Kidney tubule cell (primary cell): ENCODE measurements at regions not wholly inside any gene's neighbourhood (a gene's known extent, or its start where the extent isn't known, plus 50 kb on each side); places are given as distances from the start of the nearest gene placed in this dataset.
A peak's percentile ranks its signal among the peaks of the same experiment; 100 is the strongest.

Experiments used
- DNase-seq: peaks from one replicate; pipeline ENCODE4 v3.0.0-alpha.2; 2018; ENCODE audit warnings: low spot score

DNA sequence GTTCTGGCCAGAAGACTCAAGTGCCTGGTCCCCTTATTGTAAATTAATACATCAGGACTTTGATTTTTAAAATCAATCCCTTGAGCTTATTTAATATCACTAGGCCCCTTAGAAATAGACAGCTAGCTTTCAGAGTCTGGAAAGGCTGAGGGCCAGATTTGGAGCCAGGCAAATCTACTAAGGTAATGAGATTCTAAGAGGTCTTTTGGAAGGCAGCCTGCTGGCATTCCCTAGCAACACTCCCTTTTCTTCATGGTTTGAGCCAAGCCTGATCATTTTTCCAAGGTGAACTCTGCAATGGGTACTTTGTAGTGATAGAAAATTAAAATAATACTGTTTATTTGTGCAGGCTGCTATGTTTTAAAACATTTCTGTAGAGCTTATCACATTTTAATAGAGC lies 378.5 kb downstream of the FAT4 start:
- no peak for DNase-seq

DNA sequence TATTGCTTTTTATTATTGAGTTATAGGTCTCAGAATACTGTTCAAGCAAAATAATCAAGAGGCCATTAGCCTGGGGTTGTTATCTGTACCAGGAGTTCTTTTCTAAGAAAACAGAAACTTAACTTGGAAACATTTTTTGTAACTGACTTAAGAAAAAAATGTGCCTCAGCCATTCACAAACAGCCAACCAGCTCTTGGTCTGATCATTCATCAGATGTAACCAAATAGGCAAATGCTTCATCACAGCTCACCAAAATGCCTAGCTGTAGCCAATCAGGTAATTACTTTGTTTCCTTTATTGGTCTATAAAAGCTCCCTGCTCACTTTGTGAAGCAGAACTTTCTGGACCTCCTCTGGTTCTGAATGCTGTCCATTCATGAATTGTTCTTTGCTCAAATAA lies 387.7 kb downstream of the FAT4 start:
- DNase-seq: no peak

DNA sequence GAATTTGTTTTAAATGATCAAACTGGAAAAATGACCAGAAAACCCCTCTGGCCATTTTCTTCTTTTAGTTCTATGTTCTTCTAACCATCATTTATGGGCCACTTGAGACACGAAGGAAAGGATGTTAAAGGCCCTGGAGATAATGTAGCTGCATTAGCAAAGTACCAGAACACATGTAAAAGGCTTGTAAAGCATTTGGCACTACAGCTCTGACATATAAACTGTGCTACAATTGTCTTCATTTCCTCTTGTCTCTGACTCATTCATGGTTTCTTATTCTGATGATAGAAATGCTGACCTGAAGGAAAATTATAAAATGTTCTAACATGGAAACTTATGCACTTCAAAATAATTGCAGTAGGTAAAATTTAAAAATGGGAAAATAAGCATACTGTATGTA lies 388.7 kb downstream of the FAT4 start:
- DNase-seq: peak; percentile 37

DNA sequence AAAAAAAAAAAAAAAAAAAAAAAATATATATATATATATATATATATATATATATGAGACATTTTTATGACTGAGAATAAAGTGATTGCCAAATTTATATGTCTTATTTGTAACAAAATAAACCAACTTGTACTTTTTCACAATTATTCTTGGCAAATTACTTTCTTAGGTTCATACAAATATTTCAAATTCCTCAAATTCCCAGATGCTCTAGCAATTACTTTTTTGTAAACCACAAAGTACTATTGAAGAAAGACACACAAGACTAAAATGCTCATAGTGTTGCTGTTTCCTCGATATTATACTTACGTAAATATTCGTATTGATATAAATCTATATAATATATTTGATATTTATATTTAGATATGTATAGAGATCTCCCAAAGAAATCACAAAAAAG lies 390.0 kb downstream of the FAT4 start:
- DNase-seq: peak; percentile 38

DNA sequence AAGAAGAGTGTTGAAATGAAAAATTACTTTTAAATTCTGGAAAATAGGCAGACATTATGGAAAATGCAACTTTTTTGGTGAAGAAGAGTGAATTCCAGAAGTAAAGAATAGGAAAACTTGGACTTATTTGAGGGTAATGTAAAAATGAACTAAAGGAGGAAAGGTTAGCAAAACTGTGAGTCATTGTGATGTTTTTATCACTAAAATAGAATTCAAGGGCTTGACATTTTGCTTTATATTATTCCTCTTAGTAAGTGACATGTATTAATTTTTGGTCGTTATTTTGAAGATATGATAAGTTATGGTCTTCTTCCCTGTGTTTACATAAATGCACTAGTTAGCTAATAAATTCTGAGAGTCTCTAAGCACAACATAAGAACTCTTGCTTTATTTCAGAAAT lies 390.9 kb downstream of the FAT4 start:
- DNase-seq: no peak

DNA sequence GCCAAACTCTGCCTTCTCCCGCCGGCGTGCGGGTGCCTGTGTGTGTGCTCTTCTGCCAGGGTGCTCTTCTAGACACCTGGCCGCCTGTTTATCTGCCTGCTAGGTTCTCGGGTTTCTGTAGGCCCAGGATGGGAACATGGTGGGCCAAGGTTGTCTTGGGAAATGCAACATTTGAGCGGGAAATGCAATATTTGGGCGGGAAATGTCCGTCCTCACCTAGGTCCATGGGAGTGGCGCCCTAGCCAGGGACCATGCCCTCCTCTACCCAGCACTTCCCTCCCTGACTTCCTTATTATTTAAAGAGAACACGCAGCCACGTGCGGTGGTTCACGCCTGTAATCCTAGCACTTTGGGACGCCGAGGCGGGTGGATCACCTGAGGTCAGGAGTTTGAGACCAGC lies 392.6 kb downstream of the FAT4 start:
- DNase-seq: no peak

DNA sequence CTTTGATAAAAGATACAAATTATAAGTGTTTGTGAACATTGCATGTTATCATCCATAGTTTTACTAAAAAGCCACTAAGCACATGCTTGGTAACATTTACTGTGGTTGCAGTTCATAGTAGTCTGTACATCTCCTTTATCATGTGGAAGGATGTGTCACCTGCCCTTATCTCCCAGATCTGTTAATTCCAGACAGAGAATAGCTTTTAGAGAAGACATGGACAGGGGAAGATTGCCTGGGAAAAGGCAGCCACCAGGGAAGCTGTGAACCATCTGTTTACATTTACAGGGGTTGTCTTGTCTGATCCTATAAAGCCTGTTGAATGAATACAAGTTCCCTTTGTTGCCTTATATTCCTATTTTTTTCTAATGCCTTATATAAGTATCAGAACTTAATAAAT lies 396.0 kb downstream of the FAT4 start:
- DNase-seq: no peak

DNA sequence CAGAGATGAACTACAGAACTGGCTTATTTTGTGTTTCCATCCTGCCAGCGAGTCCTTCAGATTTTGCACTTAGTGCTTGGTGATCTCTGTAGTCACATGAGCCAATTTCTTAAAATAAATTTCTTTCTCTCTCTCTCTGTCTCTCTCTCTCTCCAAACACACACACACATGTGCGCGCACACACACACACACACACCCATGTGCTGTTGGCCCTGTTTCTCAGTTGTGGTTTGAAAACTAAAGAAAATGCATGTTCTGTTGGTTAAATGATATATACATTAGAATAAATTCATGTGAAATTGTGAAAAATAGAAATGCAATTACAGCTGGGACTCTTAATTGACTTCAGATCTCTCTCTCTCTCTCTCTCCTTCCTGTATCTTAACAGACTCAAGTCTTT lies 399.3 kb downstream of the FAT4 start:
- no peak for DNase-seq

DNA sequence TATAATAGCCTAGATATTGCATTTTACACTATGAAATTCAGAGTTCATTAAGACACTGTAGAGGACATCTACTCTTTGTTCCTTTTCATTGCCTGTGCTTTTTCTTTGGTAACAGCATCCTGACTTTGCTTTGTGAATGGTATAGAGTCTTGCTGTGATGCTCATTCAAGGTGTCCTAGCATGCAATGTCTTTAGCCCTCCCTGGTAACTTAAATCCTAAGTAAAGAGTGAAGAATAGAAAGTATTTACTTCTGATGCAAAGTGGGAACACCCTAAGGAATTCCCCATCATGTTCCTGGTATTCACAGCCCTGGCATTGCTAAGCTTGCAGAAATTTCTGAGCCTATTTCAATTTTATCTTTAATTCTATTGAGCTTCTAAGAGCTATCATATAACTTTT lies 400.1 kb downstream of the FAT4 start:
- no peak for DNase-seq

DNA sequence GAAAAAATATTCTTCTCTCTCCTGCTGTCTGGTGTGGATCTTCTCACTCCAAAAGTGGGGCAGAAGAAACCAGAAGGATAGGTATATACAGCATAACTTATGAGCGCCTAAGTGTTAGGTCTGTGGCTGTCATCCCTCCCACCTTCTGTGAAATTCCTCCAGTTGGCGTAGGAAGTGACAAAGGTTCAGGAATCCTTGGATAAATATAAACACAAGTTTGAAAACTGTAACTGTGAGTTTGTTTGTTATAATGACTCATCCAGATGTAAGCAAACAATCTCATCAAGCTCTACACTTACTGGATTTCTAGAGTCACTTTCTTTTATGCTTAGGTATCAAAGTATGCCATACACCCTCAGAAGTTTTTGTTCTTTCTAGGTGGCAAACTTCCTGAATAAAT lies 405.2 kb downstream of the FAT4 start:
- DNase-seq: peak; percentile 52

DNA sequence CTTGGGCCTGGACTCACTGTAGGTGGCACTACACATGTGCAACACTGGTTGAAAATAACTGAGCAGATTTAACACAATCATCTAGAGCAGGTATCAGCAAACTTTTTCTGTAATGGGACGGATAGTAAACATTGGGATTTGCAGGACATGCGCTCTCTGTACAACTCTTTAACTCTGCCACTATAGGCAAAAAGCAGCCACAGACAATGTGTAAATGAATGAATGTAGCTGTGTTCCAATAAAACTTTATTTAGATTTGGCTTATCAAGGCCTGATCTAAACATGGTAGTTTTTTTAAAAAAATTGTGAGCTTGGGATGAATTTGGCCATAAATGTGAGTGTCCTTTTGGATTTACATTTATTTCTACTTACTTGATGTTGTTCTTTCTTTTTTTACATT lies 407.3 kb downstream of the FAT4 start:
- no peak for DNase-seq

DNA sequence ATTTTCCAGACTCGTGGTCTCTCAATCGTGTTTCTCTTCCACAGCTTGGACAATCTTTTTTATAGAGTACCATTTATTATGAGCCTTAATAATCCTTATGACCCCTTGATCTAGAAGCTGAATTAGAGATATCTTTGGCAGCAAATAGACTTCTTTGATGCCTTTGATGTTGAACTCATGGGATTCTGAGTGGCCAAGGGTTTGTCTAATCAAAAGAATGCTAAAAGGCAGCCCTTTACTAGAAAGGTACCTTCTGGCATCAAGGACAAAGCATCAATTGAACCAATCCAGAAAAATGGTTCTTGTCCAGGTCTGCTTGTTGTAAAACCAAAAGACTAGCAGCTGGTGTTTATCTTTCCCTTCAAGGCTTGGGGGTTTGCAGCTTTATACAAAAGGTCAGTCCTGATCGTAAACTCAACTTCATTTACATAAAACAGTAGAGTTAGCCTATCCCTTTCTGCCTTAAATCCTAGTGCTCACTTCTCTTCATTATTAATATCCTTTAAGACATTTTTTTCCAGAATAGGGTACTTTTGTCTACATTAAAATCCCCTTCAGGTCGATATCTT lies 411.3 kb downstream of the FAT4 start:
- no peak for DNase-seq

DNA sequence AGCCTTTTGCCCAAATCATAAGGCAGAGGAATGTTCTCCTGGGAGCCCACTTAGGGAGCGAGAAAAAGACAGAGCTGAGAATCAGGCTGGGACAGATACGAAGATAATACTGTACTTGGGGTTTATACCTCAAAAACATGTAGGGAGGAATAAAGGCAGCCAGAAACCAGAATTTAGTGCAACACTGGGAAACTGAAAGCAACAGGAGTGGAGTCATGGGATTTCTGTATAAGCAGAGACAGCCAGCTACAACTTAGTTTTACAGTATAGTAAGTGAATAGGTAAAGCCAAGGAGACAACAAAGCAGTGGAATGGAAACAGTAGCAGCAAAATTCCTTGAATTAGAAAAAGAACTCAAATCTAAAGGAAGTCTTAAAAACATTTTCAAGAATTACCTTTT lies 413.2 kb downstream of the FAT4 start:
- no peak for DNase-seq

DNA sequence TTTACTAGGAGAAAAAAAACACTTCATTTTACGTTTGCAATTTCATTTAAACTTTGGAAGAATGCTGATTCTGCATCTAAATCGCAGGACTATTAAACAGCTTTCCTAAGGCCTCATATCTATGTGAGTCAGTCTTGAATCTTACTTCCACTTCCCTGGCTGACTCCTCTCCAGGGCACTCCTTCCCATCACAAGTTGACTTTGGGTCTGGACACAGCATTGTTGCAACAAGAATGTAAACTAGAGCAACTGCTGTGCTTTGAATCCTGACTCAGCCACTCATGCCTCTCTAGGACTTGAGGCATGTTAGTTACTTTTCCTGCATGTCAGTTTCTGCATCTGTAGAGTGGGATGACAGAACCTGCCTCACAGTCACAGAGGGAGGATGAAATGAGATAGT lies 413.8 kb downstream of the FAT4 start:
- peak; percentile 97 for DNase-seq

DNA sequence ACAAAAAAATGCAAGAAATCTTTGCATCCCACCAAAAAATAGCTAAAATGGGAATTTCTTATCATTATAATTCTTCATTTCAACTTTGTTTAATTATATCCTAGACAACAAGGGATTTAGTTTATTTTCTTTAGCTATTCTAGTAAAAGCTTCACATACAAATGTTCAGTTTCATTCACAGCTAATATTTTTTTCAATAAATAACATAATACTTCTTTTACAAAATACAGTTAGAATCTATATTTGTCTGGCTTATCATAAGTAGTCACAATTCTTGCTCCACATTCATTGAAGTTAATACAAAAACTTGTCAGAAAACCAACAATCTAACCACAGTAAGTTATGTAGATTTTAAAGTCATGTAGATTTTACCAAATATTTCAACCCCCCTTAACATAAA lies 414.4 kb downstream of the FAT4 start:
- DNase-seq: no peak

DNA sequence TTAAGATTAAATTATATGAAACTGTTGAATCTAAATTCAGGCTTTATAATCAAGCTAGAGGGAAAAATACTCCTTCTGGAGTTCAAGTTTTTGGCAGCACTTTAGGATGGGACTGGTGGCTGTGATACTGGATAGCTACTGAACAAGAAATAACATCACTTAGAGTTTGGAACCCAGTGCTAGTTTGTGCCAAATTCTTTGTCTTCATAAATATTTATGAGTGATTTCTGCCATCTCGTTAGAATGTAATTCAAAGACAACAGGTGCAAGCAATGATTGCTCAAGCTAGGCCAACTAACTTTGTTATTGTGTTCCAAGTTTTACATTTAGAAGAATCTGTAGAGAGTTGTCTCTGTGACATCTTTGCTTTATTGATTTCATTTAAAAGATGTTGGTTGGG lies 417.9 kb downstream of the FAT4 start:
- no peak for DNase-seq

DNA sequence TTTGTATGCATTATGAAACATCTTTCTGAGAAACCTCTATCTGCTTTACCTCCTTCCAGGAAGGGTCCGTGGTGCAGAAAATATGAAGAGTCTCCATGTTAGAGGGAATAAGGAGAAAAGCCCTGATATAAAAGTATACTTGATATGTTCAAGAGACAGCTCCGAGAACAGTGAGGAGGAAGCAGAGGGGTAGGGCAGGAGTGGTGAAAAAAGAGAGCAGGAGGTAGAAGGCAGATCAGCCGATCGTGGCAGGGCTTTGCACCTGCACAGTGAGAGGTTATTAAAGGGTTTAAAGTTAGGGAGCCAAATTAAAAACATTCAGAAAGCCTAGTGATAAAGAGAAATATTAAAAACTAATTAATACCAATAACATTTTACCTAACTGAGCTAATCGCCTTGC lies 419.7 kb downstream of the FAT4 start:
- no peak for DNase-seq

DNA sequence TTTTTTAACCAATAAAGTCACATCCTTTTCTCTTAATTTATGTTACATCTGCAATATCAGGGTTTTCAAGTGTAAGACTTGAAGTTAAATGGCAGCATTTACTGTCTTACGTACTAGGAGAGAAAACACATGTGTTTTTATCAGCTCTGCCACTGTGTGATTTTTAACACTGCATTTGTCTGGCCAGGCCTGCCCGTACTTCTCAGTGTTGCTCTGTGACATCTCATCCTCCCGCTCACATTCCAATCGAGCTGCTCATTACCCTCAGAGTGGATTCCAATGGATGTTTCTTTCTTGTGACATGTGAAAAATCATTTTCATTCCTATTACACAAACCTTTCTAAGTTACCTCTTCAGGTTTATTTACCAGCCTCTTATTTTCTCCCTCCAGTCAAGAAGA lies 420.3 kb downstream of the FAT4 start:
- peak; percentile 91 for DNase-seq

DNA sequence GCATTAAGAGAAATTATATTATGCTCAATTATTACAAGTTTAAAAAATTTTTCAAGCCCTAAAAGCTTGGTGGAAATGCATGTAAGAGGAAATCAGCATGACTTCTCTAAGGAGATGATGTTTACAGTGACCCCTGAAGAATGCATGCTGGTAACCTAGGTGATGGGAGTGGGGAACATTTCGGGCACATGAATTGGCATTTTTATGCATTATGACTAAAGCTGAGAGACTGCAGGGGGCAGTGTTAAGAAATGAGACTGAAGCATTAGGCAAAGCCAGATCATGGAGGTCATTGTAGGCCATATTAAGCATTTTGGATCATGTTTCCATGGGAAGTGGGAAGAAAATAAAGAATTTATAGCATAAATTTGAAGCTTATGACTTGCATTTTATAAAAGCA lies 421.3 kb downstream of the FAT4 start:
- peak; percentile 76 for DNase-seq

DNA sequence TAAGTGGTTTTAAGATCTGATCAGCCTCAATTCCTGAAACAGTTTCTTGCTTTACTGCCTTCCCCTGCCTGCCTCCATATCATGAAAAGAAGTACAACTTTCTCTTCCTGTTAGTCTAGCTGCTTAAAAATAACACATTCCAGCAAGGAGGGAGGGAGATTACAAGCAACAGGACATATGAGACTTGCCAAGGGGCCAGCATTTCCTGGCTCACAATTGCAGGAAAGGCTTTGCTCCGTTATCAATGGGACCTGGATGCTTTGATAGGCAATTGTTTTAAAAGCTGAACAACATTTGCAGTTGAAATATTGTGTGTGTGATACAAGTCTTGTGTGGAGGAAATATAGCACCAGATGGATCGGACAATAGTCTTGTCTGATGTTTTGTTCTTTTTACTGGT lies 425.0 kb downstream of the FAT4 start:
- no peak for DNase-seq

DNA sequence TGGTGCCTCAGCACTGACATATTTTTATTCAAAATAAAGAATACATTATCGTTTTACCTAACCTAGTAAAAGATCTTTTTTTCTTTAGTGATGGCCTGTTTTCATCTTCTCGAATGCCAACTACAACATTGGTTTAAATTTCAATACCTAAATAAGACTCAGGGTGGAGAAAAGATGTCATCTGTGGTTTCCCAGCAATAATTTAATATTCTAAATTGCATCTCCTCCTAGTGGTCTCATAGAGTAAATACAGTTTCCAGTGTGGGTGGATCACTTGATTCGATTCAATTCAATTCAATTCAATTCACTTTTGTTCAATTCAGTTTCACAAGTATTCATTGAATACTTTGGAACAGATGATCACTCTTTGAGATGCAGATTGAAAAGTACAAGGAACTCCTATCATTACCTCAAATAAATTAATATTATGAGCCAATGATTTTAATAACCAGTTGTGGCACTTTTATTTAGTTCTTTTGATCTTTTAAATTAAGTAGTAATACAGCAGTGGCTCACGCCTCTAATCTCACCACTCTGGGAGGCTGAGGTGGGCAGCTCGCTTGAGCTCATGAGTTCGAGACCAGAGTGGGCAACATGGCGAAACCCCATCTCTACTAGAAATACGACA lies 427.2 kb downstream of the FAT4 start:
- peak; percentile 45 for DNase-seq

DNA sequence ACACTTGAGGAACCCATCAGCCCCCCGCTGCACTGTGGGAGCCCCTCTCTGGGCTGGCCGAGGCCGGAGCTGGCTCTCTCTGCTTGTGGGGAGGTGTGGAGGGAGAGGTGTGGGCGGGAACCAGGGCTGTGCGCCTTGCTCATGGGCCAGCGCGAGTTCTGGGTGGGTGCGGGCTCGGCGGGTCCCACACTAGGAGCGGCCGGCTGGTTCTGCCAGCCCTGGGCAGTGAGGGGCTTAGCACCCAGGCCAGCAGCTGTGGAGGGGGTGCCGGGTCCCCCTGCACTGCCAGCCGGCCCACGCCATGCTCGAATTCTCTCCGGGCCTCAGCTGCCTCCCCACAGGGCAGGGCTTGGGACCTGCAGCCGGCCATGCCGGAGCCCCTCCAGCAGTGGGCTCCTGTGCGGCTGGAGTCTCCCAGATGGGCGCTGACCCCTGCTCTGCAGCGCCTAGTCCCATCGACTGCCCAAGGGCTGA lies 430.2 kb downstream of the FAT4 start:
- DNase-seq: no peak

DNA sequence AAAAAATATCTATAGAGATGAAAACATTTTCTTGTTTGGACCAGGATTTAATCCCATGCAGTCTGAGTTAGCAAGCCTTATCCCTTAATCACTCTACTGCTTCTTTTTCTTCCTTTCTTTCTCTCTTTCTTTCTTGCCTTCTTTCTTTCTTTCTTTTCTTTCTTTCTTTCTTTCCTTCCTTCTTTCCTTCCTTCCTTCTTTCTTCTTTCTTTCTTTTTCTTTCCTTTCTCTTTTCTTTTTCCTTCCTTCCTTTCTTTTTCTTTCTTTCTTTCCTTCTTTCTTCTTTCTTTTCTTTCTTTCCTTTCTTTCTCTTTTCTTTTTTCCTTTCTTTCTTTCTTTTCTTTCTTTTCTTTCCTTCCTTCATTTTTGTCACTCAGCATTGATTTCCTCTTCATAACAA lies 434.6 kb downstream of the FAT4 start:
- DNase-seq: no peak

DNA sequence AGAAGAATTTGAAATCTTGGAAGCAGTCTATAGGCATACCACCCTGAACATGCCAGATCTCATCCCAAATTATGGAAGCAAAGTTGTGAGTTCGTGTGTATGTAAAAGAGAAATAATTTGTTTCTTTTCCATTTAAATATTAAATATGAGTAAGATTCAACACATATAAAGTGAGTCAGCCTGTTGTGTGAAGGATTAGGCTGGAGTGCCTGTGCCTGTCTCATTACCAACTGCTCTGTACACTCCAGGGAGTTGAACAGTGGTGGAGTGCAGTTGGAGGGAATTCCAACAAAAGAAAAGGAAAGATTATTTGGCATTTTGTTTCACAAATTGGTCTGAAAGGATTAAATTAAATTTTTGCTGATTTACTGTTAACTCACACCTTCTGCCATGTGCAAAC lies 435.6 kb downstream of the FAT4 start:
- DNase-seq: no peak
